NCI-H1694 treated with DMSO at 0.1 percent for 48 hours (cell line): ENCODE measurements at regions not wholly inside any gene's neighbourhood (a gene's known extent, or its start where the extent isn't known, plus 50 kb on each side); places are given as distances from the start of the nearest gene placed in this dataset.

Source experiments
- DNase-seq: peaks from one replicate; lab custom pipeline; 2025; lab: John Stamatoyannopoulos, UW

- DNase-seq, result no peak
Observed at GRCh38 chr9:119020284-119020683, 349.0 kb downstream of the BRINP1 start.

GRCh38 chr9:119020730-119021333 is 348.4 kb downstream of the BRINP1 start:
- no peak for DNase-seq

GRCh38 chr9:119026120-119026519 is 343.1 kb downstream of the BRINP1 start:
- peak; percentile 94 for DNase-seq

- DNase-seq, result no peak
Observed at GRCh38 chr9:119027901-119028699, 341.1 kb downstream of the BRINP1 start.

- no peak for DNase-seq
Observed at GRCh38 chr9:119029886-119030285, 339.3 kb downstream of the BRINP1 start.

- DNase-seq, result no peak
Observed at GRCh38 chr9:119033596-119033995, 335.6 kb downstream of the BRINP1 start.

- no peak for DNase-seq
Observed at GRCh38 chr9:119036969-119037368, 332.3 kb downstream of the BRINP1 start.

GRCh38 chr9:119043996-119044395 is 325.2 kb downstream of the BRINP1 start:
- DNase-seq, result no peak

GRCh38 chr9:119044806-119045205 is 324.4 kb downstream of the BRINP1 start:
- no peak for DNase-seq

- no peak for DNase-seq
Observed at GRCh38 chr9:119047513-119048307, 321.5 kb downstream of the BRINP1 start.

GRCh38 chr9:119050281-119050680 is 319.0 kb downstream of the BRINP1 start:
- DNase-seq, result no peak

- no peak for DNase-seq
Observed at GRCh38 chr9:119052339-119053030, 316.8 kb downstream of the BRINP1 start.

GRCh38 chr9:119053070-119053469 is 316.2 kb downstream of the BRINP1 start:
- no peak for DNase-seq

GRCh38 chr9:119060629-119061385 is 308.4 kb downstream of the BRINP1 start:
- DNase-seq, result no peak

GRCh38 chr9:119071636-119072035 is 297.6 kb downstream of the BRINP1 start:
- no peak for DNase-seq

- no peak for DNase-seq
Observed at GRCh38 chr9:119074017-119074416, 295.2 kb downstream of the BRINP1 start.

- DNase-seq, result no peak
Observed at GRCh38 chr9:119078015-119078414, 291.2 kb downstream of the BRINP1 start.

- no peak for DNase-seq
Observed at GRCh38 chr9:119083673-119084072, 285.6 kb downstream of the BRINP1 start.

GRCh38 chr9:119086590-119086989 is 282.6 kb downstream of the BRINP1 start:
- DNase-seq, result no peak

GRCh38 chr9:119088002-119088547 is 281.2 kb downstream of the BRINP1 start:
- no peak for DNase-seq

- DNase-seq, result no peak
Observed at GRCh38 chr9:119091074-119091473, 278.2 kb downstream of the BRINP1 start.
